ENCODE measurements at regions not wholly inside any gene's neighbourhood (a gene's known extent, or its start where the extent isn't known, plus 50 kb on each side); places are given as distances from the start of the nearest gene placed in this dataset.

DNA sequence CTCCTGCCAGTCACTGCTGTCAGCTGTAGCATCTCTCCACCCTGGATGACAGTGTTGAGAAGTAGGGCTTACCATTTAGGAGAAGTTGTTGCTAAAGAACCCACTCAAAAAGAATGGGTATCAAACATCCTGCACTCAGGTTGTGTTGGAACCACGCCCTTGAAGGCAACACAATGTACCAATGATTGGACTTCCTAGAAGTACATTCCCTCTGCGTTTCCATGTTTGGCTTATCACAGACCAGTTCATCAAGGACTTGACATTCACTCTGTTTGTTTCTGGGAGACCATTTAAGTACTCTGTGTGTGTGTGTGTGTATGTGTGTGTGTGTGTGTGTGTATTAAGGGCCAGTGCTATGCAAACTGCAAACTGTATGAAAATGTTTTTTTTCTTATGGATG lies 200.6 kb upstream of the GATB start:
- no peak for DNase-seq

DNA sequence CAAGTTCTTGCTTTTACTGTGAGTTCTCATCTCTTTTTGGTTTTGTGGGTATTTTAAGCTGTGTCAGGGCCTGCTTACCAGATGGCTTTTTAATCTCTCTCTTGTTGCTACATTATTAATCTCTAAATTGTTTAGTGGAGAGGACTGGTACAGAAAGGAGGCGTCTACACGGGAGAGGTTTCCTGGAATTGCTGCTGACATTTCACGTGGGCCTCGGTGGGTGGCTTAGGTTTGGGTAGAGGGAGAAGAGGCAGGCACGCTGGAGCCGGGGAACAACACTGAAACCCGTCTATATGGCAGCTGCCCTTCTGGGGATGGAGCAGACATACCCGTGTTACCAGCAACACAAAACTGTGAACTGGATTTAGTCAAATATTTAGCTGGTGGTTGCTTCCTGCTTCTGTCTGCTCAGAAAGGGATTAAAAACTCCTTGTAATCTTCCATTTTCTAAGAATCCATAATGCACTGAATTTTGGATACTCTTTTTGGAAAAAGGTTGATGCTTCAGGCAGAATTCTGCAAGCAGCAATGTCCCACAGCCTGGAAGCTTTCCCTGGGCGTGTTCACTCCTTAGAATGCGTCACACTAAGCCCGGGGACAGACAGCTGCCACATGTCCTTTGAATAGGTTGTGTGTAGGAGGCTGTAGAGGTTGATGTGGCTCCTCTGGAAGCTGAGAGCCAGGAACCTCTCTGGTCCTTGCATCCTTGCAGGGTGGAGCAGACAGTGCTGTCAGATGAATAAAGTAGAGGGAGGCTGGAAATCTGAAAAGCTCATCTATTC lies 199.8 kb upstream of the GATB start:
- no peak for DNase-seq

DNA sequence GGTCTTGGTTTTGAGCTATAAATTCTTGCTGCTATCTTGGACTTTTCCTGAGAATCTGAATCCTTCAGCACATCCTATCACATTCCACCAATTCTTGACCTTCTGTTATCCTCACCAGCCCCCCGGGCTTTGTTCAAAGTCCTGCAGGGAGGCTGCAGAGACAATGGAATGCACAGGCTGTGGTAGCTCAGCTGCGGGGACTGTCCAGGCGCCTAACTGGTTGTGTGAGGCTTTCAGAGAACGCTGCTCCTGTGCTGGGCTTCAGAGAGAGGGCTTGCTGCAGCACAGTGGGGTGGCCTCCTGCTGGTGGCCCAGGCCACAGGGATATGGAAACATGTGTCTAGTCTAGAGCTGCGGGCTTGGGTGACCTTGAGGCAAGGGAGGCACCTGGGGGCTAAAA lies 196.3 kb upstream of the GATB start:
- DNase-seq, result no peak

DNA sequence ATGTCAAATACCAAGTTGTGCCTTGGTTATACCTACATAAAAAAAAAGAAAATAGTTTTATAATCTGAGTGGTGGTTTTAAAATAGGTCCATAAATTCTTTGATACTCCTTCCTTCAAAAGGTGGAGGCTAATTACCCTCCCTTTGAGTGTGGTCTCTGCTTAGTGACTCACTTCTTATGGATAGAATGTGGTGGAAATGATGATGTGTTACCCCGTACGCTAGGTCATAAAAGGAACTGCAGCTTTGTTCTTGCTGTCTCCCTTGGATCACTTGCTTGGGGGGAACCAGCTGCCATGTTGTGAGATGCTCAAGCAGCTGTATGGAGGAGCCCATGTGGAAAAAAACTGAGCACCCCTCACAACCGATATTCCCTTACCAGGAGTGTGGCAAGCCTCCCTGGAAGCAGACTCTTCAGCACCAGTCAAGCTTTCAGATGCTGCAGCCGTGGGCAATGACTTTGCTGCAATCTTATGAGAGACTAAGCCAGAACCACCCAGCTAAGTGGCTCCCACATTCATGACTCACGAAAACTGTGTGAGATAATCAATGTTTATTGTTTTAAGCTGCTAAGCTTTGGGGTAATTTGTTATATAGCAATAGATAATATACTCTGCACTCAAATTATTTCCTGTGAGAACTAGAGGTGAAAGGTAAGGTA lies 195.0 kb upstream of the GATB start:
- DNase-seq, result no peak

DNA sequence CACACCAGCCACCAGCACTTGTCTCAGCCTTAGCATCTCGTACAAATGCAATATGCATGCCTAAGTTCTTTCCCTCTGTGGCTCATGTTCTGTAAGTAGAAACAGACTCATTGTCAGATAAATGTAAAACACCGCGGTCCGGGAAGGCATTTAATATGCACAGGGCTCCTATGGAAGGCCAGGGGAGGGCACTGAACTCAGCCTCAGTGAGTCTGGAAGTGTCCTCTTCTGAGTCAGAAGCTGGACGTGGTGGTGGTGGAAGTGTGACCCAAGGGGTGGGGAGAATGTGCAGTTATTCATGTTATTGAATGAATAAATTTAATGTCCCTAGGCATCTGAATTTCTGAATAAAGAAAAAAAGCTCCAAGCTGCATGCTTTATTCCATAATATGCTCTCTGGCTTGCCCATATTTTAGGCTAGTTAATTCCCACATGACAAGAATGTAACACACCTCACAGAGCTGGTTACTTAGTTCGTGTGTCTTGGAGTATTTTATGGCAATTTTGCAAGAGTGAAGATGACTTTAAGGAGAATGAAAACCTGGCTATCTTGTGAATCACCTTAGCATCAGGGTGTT lies 193.1 kb upstream of the GATB start:
- DNase-seq, result no peak

DNA sequence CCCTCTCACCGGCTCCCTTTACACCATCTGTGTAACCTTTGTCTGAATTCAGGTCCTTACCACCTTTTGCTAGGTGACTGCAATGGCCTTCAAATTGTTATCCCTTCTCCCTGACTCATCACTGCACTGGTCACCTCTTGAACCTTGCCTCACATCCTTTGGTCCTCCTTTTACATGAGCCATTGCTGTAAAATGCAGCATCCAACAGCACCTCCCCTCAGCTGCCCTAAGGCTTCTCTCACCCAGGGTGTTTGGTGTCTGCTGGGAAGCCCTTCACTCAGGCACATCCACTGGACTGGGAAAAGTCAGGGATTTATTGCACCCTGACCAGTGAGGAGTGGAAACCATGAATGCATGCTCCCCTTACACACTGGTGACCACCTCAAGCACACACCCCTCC lies 192.5 kb upstream of the GATB start:
- DNase-seq, result no peak

DNA sequence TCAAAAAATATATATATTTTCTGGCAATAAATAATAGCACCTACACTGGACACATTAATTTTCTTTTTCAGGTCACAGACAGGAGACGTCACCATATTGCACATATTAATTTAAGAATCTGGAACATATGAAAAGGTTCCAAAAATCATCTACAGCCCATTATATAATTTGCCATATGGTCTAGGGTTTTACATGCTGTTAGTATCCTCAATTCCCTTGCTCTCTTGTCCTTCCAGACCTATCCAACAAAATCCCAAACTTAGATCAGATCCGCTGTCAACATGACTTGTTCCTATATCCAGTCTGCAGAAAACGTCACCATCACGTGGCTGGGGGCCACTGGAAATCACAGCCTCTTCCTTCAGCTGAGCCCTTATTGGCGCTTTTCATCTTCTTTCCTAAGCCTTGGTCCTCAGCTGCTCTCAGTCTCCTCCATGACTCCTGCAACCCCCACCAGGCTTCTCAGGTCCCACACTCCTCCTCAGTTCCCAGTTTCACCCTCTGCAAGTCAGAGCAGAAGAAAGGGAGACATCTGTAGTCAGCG lies 192.0 kb upstream of the GATB start:
- DNase-seq, result no peak

DNA sequence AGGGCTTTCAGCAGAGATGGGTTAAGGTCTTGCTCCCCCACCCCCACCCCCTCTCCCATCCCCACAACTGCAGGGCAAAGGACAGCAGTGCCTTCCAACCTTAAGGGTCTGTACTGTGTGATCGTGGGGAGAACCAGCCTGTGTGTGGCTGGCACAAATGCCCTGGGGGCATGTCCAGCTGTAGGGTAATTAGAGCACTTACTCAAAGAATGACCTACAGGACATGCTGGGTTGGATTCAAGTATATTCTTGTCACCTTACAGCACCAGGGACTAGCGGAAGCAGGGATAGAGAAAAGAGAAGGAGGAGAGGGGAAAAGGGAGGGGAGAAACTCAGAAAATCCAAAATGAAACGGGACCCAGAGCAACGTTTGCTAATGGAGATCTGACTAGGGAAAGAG lies 191.3 kb upstream of the GATB start:
- no peak for DNase-seq

DNA sequence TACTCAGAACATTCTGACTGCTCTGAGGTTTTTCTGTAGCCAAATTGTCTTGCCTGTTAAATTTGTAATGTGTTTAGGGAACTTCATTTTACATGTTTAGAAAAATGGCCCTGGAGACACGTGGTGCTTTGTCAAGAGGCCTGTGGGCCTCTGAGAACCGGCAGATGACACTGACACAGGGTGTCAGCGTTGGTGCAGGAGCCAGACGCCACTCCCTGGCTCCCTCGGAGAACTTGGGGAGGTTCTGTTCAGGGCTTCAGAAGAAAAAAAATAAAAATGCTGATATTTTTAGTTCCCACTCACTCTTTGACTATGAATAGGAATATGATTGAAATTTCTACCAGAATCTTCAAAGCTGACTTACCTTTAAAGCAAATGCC lies 190.9 kb upstream of the GATB start:
- DNase-seq, result no peak

DNA sequence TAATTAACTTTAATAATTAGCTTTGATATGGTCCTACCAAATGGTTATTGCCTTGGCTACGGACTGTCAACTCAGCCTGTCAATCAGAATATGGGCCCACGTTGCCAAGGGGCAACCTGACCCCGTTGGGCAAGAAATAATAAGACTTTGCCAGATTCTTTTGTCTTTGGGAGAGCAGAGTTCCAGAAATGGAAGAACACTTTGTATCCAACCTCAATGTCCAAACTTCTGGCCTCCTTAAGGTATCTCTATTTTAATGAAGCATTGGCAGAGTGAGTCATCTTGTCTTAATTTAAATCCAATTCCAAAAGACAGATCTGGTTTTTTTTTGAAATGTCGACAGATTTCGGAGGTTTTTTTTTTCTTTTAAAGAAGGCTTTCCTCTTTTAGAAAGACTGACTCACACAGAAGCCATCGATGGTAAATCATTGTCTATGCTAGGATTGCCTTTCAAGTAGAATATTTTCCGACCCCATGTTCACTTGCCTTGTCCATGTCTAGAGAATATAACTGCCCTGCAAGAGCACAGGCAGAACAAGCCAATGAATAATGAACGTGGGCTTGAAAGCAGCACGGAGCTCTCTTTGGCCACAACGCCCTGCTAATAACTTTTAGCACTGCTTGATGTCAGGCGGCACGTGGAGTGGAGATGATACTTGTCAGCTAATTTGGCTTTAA lies 190.3 kb upstream of the GATB start:
- DNase-seq, result no peak

DNA sequence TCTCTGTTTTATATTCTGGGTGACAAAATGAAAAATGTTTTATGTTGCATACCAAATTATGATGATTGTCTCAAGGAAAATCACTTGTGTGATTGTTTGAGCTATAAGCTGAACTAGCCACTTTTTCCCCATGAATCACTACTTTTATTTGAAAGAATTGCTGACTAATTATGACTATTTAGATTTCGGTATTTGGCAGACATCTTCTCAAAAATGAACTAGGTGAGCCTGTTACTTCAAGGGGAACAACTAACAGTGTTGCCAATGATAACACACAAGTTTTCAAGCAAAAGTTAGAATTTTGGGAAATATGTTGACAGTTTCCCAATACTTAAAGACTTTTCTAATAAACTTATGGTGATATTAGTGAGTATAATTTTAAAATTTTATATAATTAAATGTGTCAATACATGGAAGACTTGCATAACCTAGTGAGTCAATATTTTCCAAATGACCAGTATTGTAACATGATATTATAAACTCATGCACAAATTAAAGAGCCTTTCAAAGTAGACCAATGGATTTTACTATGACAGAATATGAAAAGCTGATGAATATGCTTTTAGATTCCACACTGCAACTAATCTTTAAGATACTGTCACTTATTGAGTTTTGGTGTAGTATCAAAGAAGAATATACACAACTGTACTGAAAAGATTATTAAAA lies 187.7 kb upstream of the GATB start:
- no peak for DNase-seq

DNA sequence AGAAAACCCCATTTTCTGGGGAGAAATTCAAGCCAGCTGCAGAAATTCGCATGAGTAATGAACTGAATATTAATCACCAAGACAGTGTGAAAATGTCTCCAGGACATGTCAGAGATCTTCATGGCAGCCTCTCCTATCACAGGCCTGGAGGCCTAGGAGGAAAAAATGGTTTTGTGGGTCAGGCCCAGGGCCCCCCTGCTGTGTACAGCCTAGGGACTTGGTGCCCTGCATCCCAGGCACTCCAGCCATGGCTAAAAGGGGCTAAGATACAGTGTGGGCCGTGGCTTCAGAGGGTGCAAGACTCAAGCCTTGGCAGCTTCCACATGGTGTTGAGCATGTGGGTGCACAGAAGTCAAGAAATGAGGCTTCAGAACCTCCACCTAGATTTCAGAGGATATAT lies 185.9 kb upstream of the GATB start:
- no peak for DNase-seq

DNA sequence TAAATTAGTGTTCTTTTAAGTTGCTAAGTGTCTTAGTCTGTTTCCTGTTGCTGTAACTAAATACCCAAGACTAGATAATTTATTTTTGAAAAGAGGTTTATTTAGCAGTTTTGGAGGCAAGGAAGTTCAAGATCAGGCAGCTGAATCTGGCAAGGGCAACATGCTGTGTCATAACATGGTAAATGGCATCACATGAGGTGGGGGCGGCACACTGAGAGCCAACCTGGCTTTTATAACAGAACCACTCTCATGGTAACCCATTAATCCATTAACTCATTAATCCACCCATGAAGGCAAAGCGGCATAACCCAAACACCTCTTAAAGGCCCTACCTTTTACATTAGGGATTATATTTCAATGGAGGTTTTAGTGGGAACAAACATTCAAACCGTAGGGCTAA lies 182.2 kb upstream of the GATB start:
- DNase-seq, result no peak

DNA sequence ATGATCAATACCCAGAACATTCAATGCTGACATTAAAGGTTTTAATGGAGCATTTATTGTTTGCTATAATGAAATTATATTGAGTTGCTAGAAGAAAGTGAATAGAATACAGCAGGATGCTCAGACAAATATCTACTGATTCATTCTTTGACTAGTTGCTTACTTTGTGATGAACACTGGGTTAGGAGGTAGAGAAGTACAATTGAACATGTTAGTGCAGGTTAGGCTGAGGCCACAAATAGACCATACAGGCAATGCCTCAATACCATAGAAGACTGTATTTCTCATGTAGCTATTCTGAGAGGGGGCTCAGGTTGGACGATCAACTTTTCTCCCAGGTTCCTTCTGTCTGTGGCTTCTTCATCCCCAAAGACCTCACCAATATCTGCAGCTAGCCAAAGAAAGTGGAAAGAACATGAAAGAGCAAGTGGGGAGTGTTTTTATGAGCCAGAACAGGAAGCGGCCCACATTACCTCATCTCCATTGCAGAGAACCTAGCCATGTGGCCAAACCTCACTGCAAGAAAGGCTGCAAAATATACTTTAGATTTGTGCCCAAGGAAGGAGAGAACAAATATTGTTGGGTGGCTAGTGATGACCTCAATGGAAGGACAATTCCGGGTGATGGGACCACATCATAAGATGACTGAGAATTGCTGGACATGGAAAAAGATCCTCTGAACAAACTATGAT lies 180.3 kb upstream of the GATB start:
- no peak for DNase-seq

DNA sequence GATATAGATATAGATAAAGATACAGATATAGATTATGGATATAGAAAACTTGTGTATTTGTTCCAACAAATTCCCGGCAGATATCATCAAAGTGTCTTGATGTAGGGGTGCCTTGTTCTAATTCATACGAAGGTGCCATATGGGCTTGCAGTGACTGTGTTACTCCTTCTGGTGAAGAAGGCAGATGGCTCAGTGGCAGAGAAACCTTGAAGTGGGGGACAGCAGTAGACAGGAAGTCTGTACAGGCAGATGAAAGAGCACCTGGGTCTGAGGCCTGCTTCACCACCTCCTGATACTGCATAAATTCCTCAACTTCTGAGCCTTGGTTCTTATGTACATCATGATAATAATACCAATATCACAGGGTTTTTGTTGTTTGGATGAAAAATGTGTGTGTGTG lies 179.5 kb upstream of the GATB start:
- DNase-seq, result no peak

DNA sequence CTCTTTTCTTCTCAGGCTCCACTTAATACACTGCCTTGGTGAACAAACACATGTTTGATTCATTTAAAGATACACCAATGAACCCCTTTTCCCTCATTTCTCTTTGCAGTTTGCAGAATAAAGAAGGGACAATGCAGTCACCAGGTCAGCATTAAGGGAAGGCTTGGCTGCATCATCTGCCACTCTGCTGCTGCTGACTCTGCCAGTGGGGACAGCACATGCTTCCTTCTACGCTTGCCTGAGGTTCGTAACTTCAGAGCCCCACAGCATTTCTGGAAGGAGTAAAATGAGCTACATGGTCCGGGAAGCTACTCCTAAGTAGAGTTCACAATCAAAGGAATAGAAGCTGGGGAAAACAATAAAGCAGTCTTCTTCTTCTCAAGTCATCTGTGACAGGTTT lies 178.9 kb upstream of the GATB start:
- no peak for DNase-seq

DNA sequence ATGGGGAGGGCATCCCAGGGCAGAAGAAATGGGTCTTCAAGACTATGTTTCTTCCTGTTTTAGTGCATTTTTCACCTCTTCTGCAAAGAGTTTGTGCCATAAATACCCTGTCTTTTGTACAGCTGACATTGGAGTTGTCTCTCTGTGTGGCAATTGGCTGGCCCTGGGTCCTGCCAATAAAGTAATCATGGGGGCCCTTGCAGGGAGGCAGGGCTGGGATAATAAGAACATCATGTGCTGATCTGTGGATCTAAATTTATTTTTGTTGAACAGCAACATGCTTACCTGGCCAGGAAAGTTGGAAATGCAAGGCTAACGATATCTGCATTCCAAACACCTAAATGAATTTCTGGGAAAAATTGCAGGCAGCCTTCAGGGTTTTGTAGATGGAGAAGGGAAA lies 174.6 kb upstream of the GATB start:
- no peak for DNase-seq

DNA sequence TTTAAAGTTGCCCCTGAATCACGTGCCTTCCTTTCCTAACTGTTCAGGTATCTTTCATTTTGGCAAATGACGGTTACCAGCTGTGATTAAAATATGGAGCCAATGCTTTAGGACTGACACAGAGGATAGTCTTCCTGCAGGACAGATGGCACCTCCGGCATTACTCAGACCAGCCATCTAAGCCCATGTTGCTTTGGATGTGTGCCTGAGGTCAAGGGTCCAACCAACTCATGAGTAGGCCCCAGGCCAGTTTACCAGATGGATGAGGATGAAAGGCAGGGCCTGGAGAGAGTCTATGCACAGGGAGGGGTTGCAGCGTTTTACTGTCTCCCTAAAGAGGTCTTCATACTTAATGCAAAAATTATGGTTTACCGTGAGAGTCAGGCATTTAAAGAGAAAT lies 174.0 kb upstream of the GATB start:
- no peak for DNase-seq

DNA sequence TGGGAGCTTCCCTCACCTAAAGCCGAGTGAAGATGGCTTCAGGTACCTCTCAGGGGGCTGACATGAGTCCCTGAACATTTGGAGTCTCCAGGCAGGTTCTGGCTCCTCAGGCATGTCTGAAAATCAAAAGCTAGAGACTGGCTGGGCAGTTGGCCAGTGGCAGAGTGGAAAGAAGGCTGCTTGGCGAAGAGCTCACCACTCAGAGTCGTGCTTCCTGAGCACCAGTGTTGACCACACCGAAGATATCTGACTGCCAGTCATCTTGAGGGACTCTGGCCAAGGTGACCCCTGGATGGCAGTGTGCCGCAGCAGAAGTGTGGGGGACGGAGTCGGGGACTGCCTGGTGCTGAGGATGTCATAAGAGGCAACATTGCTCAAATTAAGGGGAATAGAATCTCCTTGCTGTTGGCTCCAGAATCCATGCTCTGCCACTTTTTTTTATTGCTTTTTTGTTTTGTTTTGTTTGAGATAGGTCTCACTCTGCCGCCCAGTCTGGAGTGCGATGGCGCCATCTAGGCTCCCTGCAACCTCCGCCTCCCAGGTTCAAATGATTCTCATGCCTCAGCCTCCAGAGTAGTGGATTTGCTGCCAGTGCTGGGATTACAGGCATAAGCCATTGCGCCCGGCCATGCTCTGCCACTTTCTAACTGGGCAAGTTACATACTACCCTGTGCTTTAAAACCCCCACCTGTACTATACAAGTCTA lies 172.5 kb upstream of the GATB start:
- DNase-seq, result no peak

DNA sequence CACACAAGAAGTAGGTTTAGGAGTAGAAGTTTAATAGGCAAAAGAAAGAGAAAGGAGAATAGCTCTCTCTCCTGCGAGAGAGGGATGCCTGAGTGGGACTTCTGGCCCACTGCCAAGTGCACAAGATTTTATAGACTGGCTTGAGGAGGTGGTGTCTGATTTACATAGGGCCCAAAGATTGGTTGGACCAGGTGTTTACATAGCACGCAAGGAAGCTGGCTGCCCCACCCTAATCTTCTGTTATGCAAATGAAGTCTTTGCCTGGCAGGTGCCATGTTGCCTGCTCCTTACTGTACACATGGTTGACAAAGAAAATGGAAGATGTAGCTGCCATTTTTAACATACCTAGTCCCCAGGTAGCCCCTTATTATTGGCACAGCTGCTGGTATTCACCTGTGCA lies 170.8 kb upstream of the GATB start:
- DNase-seq, result no peak

DNA sequence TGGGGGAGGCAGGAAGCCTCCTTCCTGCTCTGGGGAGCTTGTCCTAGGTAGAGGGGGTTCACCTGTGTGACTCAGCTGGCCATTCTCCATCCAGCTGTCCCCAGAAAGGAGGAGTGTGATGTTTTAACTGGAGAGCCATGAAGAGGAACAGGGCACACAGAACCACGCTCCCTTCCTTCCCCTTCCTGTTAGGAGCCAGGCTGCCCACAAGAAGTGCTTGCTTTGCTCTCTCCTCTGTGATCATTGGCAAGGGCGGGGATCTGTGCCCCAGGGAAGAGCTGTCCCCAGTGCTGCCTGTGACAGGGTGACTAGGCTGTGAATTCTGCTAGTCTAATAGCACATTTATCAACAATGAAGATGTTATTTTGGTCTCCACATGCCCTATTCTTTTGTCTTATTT lies 169.6 kb upstream of the GATB start:
- DNase-seq, result no peak

DNA sequence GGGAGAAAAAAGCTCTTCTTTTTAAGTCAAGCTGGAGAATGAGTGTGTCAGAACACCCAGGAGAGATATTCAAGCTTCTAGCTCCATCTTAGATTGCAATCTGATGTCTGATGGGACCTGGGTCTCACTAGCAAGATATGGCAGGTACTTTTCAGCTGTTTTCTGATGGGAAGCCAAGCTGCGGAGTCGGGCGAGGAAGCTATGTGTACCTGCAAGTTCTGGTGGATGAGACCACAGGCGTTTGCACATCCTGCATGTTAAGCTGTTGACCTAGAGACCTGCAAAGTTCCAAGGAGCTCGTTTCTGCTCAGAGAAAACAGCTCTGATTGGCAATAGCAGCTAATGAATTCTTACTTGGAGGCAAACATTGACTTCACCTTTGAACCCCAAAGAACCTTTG lies 167.3 kb upstream of the GATB start:
- DNase-seq, result no peak

Data from bone marrow (tissue), 2 donors.